Stimulated activated CD8-positive, alpha-beta memory T cell treated with anti-CD3 and anti-CD28 coated beads, Interleukin-7, amount 100 ng/mL, for 48 hours (primary cell): ENCODE measurements at regions not wholly inside any gene's neighbourhood (a gene's known extent, or its start where the extent isn't known, plus 50 kb on each side); places are given as distances from the start of the nearest gene placed in this dataset.

Experiments
- DNase-seq, 2 donors: peaks; one replicate each; pipeline ENCODE4 v3.0.0-alpha.2; 2020; ENCODE audit warnings: low read depth in 1 of 2; ENCODE audit errors: extremely low read depth in 1 of 2

DNA sequence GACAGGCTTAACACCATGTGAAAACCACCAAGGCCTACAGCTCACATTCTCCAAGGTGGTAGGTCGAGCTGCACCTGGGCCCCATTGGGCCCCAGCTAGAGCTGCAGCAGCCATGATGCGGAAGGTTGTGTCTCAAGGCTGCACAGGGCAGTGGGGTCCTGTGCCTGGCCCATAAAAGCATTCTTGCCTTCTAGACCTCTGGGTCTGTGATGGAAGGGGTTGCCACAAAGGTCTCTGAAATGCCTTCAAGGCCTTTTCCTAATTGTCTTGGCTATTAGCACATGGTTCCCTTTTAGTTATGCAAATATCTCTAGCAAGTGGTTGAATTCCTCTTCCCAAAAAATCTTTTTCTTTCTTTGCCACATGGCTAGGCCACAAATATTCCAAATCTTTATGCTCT is 52.5 kb upstream of the C11orf58 start:
- no peak for DNase-seq

DNA sequence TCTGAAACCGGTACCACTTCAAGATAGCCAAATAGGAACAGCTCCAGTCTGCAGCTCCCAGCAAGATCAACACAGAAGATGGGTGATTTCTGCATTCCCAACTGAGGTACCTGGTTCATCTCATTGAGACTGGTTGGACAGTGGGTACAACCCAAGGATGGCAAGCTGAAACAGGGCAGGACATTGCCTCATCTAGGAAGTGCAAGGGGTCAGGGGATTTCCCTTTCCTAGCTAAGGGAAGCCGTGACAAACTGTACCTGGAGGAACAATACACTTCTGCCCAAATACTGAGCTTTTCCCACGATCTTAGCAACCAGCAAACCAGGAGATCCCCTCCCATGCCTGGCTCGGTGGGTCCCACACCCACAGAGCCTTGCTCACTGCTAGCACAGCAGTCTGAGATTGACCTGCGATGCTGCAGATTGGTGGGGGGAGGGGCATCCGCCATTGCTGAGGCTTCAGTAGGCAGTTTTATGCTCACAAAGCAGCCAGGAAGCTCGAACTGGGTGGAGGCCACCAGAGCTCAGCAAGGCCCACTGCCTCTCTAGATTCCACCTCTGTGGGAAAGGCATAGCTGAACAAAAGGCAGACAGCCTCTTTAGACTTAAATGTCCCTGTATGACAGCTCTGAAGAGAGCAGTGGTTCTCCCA is 59.9 kb upstream of the C11orf58 start:
- DNase-seq, result no peak

DNA sequence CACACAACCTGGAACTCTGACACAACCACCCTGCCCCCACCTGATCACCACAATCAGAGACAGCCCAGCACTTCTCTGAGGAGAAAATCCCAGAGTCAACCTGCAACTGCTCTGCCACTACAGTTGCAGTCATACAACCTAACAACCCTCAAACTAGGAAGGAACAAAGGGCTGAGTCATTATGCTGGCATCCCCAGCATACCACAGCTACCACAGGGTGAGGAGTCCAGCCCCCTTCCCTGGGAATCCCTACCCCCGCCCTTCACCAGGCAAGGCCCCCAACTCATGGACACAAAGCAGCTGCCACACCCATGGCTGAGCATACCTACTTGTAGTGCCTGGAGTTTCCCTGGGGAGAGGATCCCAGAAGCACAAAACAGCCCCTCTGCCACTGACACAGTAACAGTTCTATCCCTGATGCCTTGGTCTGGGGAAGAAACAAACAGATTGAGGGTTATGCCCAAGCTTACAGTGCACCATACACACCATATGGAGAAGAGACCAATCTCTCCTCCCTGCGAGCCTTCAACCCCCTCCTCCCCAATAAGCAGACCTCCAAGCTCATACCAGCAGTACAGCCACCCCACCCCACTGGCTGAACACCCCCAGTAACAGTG is 68.5 kb upstream of the C11orf58 start:
- no peak for DNase-seq

GRCh38 chr11:16632295-16633200 is 105.9 kb upstream of the C11orf58 start:
- DNase-seq, result no peak

DNA sequence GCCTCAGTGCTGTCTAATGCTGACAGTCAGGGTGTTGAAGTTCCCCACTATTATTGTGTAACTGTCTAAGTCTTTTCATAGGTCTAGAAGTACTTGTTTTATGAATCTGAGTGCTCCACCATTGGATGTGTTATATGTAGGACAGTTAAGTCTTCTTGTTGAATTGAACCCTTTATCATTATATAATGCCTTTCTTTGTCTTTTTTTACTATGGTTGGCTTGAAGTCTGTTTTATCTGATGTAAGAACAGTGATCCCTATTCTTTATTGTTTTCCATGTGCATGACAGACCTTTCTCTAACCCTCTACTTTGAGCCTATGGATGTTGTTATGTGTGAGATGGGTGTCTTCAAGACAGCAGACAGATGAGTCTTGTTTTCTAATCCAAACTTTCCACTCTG is 107.8 kb upstream of the C11orf58 start:
- DNase-seq, result no peak

DNA sequence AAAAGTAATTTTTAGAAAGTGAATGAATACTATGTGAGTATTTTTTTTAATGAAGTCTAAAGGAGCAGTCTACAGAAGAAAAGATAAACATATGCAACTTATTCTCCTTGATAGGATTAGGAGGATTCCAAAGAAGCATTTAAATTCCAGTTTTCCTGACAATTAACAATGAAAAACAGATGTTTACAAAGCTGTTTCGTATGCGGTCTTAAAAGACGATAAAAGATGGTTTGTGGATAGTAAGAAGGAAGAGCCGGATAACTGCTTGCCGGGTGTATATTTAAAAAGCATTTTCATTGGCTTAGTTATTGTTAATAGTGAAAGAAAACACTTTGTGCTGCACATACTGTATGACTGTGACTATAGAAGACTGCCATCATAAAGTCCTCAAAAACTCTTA is 120.0 kb upstream of the C11orf58 start:
- DNase-seq, result no peak

GRCh38 chr11:16615480-16615879 is 123.0 kb upstream of the C11orf58 start:
- DNase-seq, result no peak

- peak; percentile 34 to 56 for DNase-seq
Measured at GRCh38 chr11:16613512-16614381, 124.7 kb upstream of the C11orf58 start.

- no peak for DNase-seq
Measured at GRCh38 chr11:16613262-16613511, 125.3 kb upstream of the C11orf58 start.

DNA sequence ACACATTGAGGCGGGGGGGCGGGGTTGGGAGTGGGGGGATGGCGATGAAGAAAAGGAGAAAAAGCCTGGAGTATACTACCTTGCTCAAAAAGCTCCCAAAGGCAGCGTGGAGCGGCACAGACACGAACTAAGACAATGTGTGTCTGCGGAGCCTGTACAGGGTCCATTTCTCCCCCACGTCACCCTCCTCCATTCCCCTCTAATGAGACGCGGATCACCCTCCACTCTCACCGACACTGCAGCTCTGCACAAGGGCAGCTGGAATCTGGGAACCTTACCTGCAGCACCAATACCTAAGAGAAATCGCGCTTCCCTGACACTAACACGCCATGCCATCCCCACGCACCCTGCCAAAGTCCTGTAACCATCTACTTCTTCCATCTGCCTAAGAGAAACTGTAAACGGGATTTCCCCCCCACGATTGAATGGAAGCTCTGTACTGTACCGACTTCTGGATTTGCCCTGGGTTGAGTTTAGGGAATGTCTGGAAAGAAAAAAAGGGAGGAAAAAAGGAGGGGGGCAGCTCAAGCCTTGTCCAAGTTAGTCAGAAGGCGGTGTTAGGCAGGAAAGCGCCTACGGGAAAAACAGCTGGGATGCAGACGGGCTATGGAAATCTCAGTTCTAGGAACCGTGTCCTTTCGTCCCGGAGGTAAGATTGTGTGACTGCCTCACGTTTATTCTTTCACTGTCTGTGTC is 125.7 kb upstream of the C11orf58 start:
- DNase-seq, result no peak

GRCh38 chr11:16611926-16612565 is 126.4 kb upstream of the C11orf58 start:
- no peak for DNase-seq

DNA sequence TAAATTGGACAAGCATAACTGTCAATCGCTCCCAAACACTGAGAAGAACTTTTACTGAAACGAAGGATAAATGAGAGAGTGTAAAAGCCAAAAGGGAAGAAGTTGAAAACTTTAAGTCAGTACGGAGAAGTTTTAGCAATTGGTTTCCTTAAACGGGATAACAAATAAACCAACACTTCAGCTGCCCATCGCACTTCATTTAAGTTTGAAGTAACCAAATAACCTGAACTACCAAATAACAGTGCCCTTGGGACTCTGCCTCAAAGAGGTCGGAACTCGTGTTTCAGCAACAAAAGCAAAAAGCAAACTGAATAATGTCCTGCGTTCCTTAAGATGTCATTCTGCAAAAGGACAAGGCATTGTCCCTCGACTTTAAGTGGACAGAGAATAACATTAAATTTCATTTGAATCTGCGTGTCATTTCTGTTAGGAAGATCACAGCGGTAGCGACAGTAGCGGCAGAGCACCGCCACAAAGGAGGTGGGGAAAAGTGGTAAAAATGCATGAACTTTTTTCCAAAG is 127.0 kb upstream of the C11orf58 start:
- DNase-seq, result no peak

DNA sequence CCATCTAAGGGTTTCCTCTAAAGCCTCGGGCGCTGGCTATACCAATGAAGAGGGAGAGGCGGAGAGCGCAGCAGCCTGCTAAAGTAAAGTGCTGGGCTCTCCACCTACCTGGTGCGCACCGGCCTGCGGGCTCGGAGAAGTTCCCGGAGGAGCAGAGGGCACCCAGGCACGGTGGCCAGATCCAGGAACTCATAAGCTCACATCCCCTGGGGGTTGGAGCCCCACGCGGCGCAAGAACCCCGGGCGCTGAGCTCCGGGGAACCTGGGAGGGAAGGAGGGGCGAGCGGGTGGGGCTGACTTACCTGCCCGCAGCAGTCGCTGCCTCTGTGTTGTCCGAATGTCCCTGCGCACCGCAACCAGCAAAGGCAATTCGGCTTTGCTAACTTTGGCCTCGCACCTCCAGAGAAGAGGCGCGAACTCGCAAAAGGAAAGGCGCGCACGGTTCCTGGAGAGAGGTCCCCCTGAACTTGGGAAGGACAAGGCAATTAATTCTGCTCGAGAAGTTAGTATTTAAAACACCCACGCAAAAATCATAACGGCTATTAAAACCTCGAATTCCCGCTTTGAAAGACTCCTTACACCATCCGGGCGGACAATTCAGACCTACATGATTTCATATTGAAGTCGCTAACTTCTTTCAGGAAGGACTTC is 127.6 kb upstream of the C11orf58 start:
- DNase-seq, result no peak

GRCh38 chr11:16610213-16610737 is 128.2 kb upstream of the C11orf58 start:
- DNase-seq, result no peak

DNA sequence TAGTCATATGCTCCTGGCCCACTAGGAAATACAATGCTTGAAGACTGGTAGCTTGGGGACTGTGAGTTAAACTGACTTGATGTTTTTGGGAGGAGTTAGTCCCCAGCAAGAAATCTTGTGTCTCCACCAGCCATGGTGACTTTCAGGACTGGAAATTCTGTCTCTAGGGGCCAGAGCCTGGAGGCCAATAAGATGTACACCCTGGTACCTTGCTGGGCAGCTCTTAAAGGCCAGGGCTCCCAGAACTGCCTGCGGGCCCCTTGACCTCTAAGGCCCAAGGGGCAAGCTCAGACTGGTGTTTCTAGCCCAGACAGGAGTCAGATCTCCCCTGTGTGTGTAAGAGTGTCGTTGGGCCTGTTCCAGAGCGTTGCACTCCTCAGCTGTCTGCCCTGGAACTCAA is 128.7 kb upstream of the C11orf58 start:
- DNase-seq, result no peak

DNA sequence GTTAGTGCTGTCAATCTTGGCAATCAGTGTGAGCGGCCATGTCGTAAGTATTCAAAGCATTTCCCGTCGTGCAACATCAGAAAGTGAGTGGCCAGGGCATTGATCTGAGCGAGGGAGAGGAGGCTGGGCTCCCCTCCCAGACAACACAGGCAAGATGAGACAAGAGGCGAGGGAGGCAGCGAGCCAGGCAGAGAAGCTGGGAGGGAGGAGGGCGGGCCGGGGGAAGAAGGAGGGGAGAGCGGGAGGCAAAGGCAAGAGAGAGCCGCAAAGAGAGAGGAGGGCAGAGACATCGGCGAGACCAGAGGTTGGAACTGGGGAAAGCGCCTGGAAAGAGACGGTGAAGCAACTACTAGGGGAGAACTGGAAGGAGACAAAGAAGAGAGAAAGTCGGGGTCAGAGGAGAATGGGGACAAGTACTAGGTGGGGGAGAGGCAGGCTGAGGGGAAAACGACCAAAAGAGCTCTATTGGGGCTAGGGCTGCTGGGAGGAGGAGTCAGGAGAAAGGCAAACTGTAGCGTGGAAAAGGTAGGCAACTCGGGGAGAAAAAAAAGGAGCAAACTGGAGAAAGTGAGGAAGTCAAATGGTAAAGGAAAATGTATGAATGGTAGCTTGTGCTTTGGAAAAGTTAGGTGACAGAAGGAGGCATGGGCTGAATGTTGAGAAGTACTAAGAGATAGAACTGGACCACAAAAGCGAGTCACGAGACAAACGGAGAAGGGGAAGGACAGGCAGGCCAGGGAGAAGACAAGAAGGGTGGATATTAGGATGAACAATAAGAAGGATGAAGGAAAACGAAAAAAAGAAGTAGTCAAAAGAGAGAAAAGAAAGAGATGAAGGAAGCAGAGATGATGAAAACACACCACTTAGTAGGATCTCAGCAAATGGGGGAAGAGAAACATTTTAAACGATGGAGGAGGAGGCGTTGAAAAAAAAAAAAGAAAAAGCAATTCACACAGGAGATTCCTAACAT is 130.5 kb upstream of the C11orf58 start:
- DNase-seq, result no peak

GRCh38 chr11:16606784-16607674 is 131.4 kb upstream of the C11orf58 start:
- DNase-seq, result no peak
